Type B pancreatic cell (in vitro differentiated cells): ENCODE measurements at regions not wholly inside any gene's neighbourhood (a gene's known extent, or its start where the extent isn't known, plus 50 kb on each side); places are given as distances from the start of the nearest gene placed in this dataset.

Source experiments
- DNase-seq: peaks from one replicate; pipeline ENCODE4 v3.0.0; 2021; ENCODE audit warnings: mixed read lengths; ENCODE audit not compliant: unreplicated experiment; ENCODE audit errors: extremely low spot score
- H3K27ac Mint-ChIP-seq: 2 replicates; pipeline ENCODE4 v1.8.0; 2021; ENCODE audit warnings: mild to moderate bottlenecking, mixed read lengths
- H3K27me3 Mint-ChIP-seq: 2 replicates; pipeline ENCODE4 v1.8.0; 2021; ENCODE audit warnings: mixed read lengths
- H3K36me3 Mint-ChIP-seq: 2 replicates; pipeline ENCODE4 v1.8.0; 2021; ENCODE audit warnings: mixed read lengths
- H3K4me1 Mint-ChIP-seq: one replicate; pipeline ENCODE4 v1.8.0; 2021; ENCODE audit warnings: mixed read lengths; ENCODE audit not compliant: unreplicated experiment
- H3K4me3 Mint-ChIP-seq: 2 replicates; pipeline ENCODE4 v1.8.0; 2021; ENCODE audit warnings: mild to moderate bottlenecking, mixed read lengths
- H3K9me3 Mint-ChIP-seq: 2 replicates; pipeline ENCODE4 v1.8.0; 2021; ENCODE audit warnings: mixed read lengths
- CTCF ChIP-seq: fragments of 200-600 bp; sonication (generic); conservative IDR thresholded peaks from 2 replicates; pipeline ENCODE4 v1.5.0; 2021; ENCODE audit warnings: antibody characterized with exemption, mild to moderate bottlenecking

- no peak for TF ChIP-seq CTCF
- no peaks in the 10 kb centered on the region for H3K27me3 Mint-ChIP-seq
- H3K36me3 Mint-ChIP-seq, result no peaks in the 10 kb centered on the region
- H3K4me3 Mint-ChIP-seq, result no peak overlapping the region
- no peaks in the 10 kb centered on the region for H3K4me1 Mint-ChIP-seq
- no peaks in the 10 kb centered on the region for H3K9me3 Mint-ChIP-seq
- no peak for DNase-seq
- H3K27ac Mint-ChIP-seq, result no peak overlapping the region
Measured at GRCh38 chr7:22625251-22625650, 101.7 kb upstream of the IL6 start.

GRCh38 chr7:22624781-22625180 is 102.2 kb upstream of the IL6 start:
- Mint-ChIP-seq H3K4me1 (no peaks in the 10 kb centered on the region), H3K27me3 (no peaks in the 10 kb centered on the region), H3K9me3 (no peaks in the 10 kb centered on the region), H3K36me3 (no peaks in the 10 kb centered on the region), H3K4me3 (no peak overlapping the region), H3K27ac (no peak overlapping the region)
- TF ChIP-seq CTCF, result no peak
- DNase-seq, result no peak

GRCh38 chr7:22622116-22622785 is 104.7 kb upstream of the IL6 start:
- Mint-ChIP-seq H3K36me3 (no peaks in the 10 kb centered on the region), H3K27me3 (no peaks in the 10 kb centered on the region), H3K27ac (no peak overlapping the region), H3K9me3 (peaks cover 7% of the 10 kb centered on the region), H3K4me1 (no peaks in the 10 kb centered on the region), H3K4me3 (no peak overlapping the region)
- TF ChIP-seq CTCF, result no peak
- no peak for DNase-seq

- no peak for TF ChIP-seq CTCF
- Mint-ChIP-seq H3K4me1 (no peaks in the 10 kb centered on the region), H3K4me3 (no peak overlapping the region), H3K27ac (no peak overlapping the region), H3K27me3 (no peaks in the 10 kb centered on the region), H3K9me3 (peaks cover 7% of the 10 kb centered on the region), H3K36me3 (no peaks in the 10 kb centered on the region)
- no peak for DNase-seq
Measured at GRCh38 chr7:22618528-22618927, 108.5 kb upstream of the IL6 start.

GRCh38 chr7:22617166-22617565 is 109.8 kb upstream of the IL6 start:
- no peaks in the 10 kb centered on the region for H3K27me3 Mint-ChIP-seq
- no peak for TF ChIP-seq CTCF
- no peaks in the 10 kb centered on the region for H3K4me1 Mint-ChIP-seq
- H3K4me3 Mint-ChIP-seq, result no peak overlapping the region
- DNase-seq, result no peak
- H3K27ac Mint-ChIP-seq, result no peak overlapping the region
- H3K36me3 Mint-ChIP-seq, result no peaks in the 10 kb centered on the region
- peaks cover 7% of the 10 kb centered on the region for H3K9me3 Mint-ChIP-seq

GRCh38 chr7:22613496-22613895 is 113.5 kb upstream of the IL6 start:
- Mint-ChIP-seq H3K36me3 (no peaks in the 10 kb centered on the region), H3K9me3 (peaks cover 7% of the 10 kb centered on the region), H3K4me1 (no peaks in the 10 kb centered on the region), H3K4me3 (no peak overlapping the region), H3K27me3 (peaks cover 6% of the 10 kb centered on the region), H3K27ac (no peak overlapping the region)
- TF ChIP-seq CTCF, result no peak
- DNase-seq, result no peak
